ENCODE measurements at regions not wholly inside any gene's neighbourhood (a gene's known extent, or its start where the extent isn't known, plus 50 kb on each side); places are given as distances from the start of the nearest gene placed in this dataset.

GRCh38 chr11:80868831-80869230, 1428.0 kb upstream of the TENM4 start:
- TF ChIP-seq, protein P1, sequence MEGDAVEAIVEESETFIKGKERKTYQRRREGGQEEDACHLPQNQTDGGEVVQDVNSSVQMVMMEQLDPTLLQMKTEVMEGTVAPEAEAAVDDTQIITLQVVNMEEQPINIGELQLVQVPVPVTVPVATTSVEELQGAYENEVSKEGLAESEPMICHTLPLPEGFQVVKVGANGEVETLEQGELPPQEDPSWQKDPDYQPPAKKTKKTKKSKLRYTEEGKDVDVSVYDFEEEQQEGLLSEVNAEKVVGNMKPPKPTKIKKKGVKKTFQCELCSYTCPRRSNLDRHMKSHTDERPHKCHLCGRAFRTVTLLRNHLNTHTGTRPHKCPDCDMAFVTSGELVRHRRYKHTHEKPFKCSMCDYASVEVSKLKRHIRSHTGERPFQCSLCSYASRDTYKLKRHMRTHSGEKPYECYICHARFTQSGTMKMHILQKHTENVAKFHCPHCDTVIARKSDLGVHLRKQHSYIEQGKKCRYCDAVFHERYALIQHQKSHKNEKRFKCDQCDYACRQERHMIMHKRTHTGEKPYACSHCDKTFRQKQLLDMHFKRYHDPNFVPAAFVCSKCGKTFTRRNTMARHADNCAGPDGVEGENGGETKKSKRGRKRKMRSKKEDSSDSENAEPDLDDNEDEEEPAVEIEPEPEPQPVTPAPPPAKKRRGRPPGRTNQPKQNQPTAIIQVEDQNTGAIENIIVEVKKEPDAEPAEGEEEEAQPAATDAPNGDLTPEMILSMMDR (conservative IDR thresholded peaks at IDR 0.05; ENCODE audit: low read length) = no peak
- no peak for TF ChIP-seq EZH2phosphoT487 (IDR thresholded peaks at IDR 0.05; ENCODE audit: borderline replicate concordance, low read depth, low read length)
